Fibroblast of lung (primary cell): ENCODE measurements at regions not wholly inside any gene's neighbourhood (a gene's known extent, or its start where the extent isn't known, plus 50 kb on each side); places are given as distances from the start of the nearest gene placed in this dataset.

Experiments used
- DNase-seq, 2 donors: peaks; one replicate each; pipeline versions ENCODE4 v3.0.0 to v3.0.0-alpha.2; 2010; ENCODE audit warnings: low read depth in 2 of 2
- H2AFZ ChIP-seq: 2 replicates; pipeline ENCODE4 v1.5.1; 2012; ENCODE audit warnings: low read length, control low read depth, inconsistent platforms
- H3K27ac ChIP-seq: 2 replicates; pipeline ENCODE4 v1.5.1; 2011; ENCODE audit warnings: low read length, control low read depth; ENCODE audit not compliant: insufficient read depth
- H3K27me3 ChIP-seq: 2 replicates; pipeline ENCODE4 v1.5.1; 2011; ENCODE audit warnings: mild to moderate bottlenecking, low read length; ENCODE audit not compliant: control insufficient read depth, insufficient read depth
- H3K36me3 ChIP-seq: 2 replicates; pipeline ENCODE4 v1.5.1; 2011; ENCODE audit warnings: low read length; ENCODE audit not compliant: control insufficient read depth, insufficient read depth
- H3K4me1 ChIP-seq: 2 replicates; pipeline ENCODE4 v1.5.1; 2011; ENCODE audit warnings: low read length; ENCODE audit not compliant: control insufficient read depth, insufficient read depth; ENCODE audit errors: extremely low read depth
- H3K4me2 ChIP-seq: 2 replicates; pipeline ENCODE4 v1.5.1; 2011; ENCODE audit warnings: low read length, control low read depth; ENCODE audit not compliant: insufficient read depth; ENCODE audit errors: extremely low read depth
- H3K4me3 ChIP-seq, 4 experiments: fragments of 200-600 bp in 1 of 4; sonication (generic) in 1 of 4; replicated peaks in 1 of 4; 2 replicates each; pipeline ENCODE4 v1.5.1; 2011 to 2016; ENCODE audit warnings: low read length in 4 of 4, low read depth in 3 of 4, mild to moderate bottlenecking in 3 of 4, control low read depth in 2 of 4, inconsistent platforms in 1 of 4, mixed read lengths in 1 of 4; ENCODE audit not compliant: insufficient read depth in 1 of 4; ENCODE audit errors: control extremely low read depth in 1 of 4
- H3K79me2 ChIP-seq: 2 replicates; pipeline ENCODE4 v1.5.1; 2012; ENCODE audit warnings: mild to moderate bottlenecking, low read length, inconsistent platforms; ENCODE audit not compliant: control insufficient read depth, insufficient read depth
- H3K9ac ChIP-seq: 2 replicates; pipeline ENCODE4 v1.5.1; 2011; ENCODE audit warnings: mild to moderate bottlenecking, low read length, control low read depth; ENCODE audit not compliant: insufficient read depth
- H3K9me3 ChIP-seq: 2 replicates; pipeline ENCODE4 v1.5.1; 2012; ENCODE audit warnings: low read depth, low read length; ENCODE audit not compliant: control insufficient read depth, insufficient read depth
- H4K20me1 ChIP-seq: 2 replicates; pipeline ENCODE4 v1.5.1; 2011; ENCODE audit warnings: low read length; ENCODE audit not compliant: control insufficient read depth, insufficient read depth; ENCODE audit errors: extremely low read depth
- EZH2 ChIP-seq: IDR thresholded peaks from 2 replicates; pipeline ENCODE4 v1.5.1; 2012; ENCODE audit warnings: low read length, control low read depth, mild to moderate bottlenecking; ENCODE audit errors: missing control alignments
- TF ChIP-seq, protein P1 (sequence below), 2 donors: IDR thresholded peaks in 1 of 2; conservative IDR thresholded peaks in 1 of 2; 1 replicate in 1 of 2; 2 replicates in 1 of 2; pipeline ENCODE4 v1.5.1; 2011 to 2012; ENCODE audit warnings: low read length in 2 of 2, control low read depth in 1 of 2, inconsistent platforms in 1 of 2, low read depth in 1 of 2, mild to moderate bottlenecking in 1 of 2

GRCh38 chr1:96990136-96990535 lies 268.6 kb downstream of the PTBP2 start:
- no peak for TF ChIP-seq EZH2
- TF ChIP-seq, protein P1, sequence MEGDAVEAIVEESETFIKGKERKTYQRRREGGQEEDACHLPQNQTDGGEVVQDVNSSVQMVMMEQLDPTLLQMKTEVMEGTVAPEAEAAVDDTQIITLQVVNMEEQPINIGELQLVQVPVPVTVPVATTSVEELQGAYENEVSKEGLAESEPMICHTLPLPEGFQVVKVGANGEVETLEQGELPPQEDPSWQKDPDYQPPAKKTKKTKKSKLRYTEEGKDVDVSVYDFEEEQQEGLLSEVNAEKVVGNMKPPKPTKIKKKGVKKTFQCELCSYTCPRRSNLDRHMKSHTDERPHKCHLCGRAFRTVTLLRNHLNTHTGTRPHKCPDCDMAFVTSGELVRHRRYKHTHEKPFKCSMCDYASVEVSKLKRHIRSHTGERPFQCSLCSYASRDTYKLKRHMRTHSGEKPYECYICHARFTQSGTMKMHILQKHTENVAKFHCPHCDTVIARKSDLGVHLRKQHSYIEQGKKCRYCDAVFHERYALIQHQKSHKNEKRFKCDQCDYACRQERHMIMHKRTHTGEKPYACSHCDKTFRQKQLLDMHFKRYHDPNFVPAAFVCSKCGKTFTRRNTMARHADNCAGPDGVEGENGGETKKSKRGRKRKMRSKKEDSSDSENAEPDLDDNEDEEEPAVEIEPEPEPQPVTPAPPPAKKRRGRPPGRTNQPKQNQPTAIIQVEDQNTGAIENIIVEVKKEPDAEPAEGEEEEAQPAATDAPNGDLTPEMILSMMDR (conservative IDR thresholded peaks at IDR 0.05 in 1 of 2, IDR thresholded peaks at IDR 0.05 in 1 of 2; ENCODE audit: low read depth in 1 of 2, low read length in 2 of 2) = no peak
- H3K27me3 ChIP-seq = no peaks in the 10 kb centered on the region
- H4K20me1 ChIP-seq = no peaks in the 10 kb centered on the region
- H3K9ac ChIP-seq = no peak overlapping the region
- no peaks in the 10 kb centered on the region for H3K79me2 ChIP-seq
- peak in 1 of 2 donors; percentile 18 for DNase-seq
- H2AFZ ChIP-seq = no peak overlapping the region
- no peak overlapping the region for H3K4me3 ChIP-seq
- no peak overlapping the region for H3K27ac ChIP-seq
- H3K9me3 ChIP-seq = no peaks in the 10 kb centered on the region
- no peaks in the 10 kb centered on the region for H3K36me3 ChIP-seq
- H3K4me2 ChIP-seq = no peak overlapping the region
- H3K4me1 ChIP-seq = no peaks in the 10 kb centered on the region

GRCh38 chr1:96991261-96991660 lies 269.7 kb downstream of the PTBP2 start:
- H3K27me3 ChIP-seq = no peaks in the 10 kb centered on the region
- H2AFZ ChIP-seq = no peak overlapping the region
- DNase-seq = no peak
- no peaks in the 10 kb centered on the region for H3K9me3 ChIP-seq
- H3K9ac ChIP-seq = no peak overlapping the region
- H3K27ac ChIP-seq = no peak overlapping the region
- TF ChIP-seq, protein P1 (conservative IDR thresholded peaks at IDR 0.05 in 1 of 2, IDR thresholded peaks at IDR 0.05 in 1 of 2; ENCODE audit: low read depth in 1 of 2, low read length in 2 of 2) = no peak
- no peak for TF ChIP-seq EZH2
- no peaks in the 10 kb centered on the region for H3K79me2 ChIP-seq
- H3K36me3 ChIP-seq = no peaks in the 10 kb centered on the region
- no peak overlapping the region for H3K4me2 ChIP-seq
- no peaks in the 10 kb centered on the region for H4K20me1 ChIP-seq
- no peak overlapping the region for H3K4me3 ChIP-seq
- no peaks in the 10 kb centered on the region for H3K4me1 ChIP-seq

GRCh38 chr1:96992871-96993270 lies 271.3 kb downstream of the PTBP2 start:
- no peaks in the 10 kb centered on the region for H3K79me2 ChIP-seq
- DNase-seq = peak; percentile 25 to 75
- no peak overlapping the region for H3K27ac ChIP-seq
- no peaks in the 10 kb centered on the region for H3K27me3 ChIP-seq
- no peak overlapping the region for H3K9ac ChIP-seq
- TF ChIP-seq, protein P1 (conservative IDR thresholded peaks at IDR 0.05 in 1 of 2, IDR thresholded peaks at IDR 0.05 in 1 of 2; ENCODE audit: low read depth in 1 of 2, low read length in 2 of 2) = no peak
- H2AFZ ChIP-seq = no peak overlapping the region
- H3K36me3 ChIP-seq = no peaks in the 10 kb centered on the region
- no peaks in the 10 kb centered on the region for H3K9me3 ChIP-seq
- no peak overlapping the region for H3K4me2 ChIP-seq
- no peak overlapping the region for H3K4me3 ChIP-seq
- H4K20me1 ChIP-seq = no peaks in the 10 kb centered on the region
- H3K4me1 ChIP-seq = peaks cover 2% of the 10 kb centered on the region
